GM19099 (cell line): ENCODE measurements at regions not wholly inside any gene's neighbourhood (a gene's known extent, or its start where the extent isn't known, plus 50 kb on each side); places are given as distances from the start of the nearest gene placed in this dataset.

Experiments
- POLR2A ChIP-seq: IDR thresholded peaks from 3 replicates; pipeline ENCODE4 v1.6.1; 2011; ENCODE audit warnings: low read depth; ENCODE audit not compliant: insufficient read length; ENCODE audit errors: extremely low read depth

- no peak for TF ChIP-seq POLR2A
Observed at GRCh38 chr6:43933148-43933885, 163.3 kb downstream of the VEGFA start.

DNA sequence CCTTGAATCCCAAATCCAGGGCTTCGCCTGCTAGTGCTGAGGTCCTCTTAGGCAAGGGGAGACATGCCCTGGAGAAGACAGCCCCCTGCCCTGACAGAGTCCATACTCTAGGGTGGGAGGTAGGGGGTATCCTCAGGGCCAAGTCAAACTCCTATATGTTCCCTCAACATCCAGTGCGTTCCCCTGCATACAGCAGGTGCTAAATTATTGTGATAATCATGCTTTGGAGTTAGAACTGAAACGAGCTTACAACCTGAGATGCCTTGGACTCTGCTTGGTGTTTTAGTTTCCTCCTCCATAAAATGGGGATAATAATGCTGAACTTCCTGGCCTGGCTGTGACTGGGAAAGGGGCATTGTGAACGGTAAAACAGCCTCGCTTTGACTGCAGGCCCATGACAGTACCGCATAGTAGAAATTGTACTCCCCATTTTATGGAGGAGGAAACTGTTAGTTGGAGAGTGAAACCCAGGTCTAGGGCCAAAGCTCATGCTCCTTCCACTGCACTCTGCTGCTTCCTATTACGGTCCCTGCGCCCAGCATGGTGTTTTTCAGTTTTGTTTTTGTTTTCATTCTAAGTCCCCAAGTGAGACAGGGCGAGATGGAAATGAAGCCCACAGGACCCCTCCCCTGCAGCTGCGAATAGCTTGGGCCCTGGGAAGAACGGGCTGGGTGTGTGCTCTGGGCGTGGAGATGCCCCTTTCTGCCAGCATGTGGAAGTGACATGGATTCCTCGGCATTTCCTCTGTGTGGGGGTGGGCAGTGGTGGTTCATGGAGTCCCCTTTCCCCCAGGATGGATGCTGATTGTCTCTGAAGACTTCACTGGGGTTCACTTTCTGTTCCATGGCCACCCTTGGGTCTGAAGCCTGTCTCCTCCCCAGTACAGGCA, 162.5 kb downstream of the VEGFA start:
- TF ChIP-seq POLR2A, result no peak

- no peak for TF ChIP-seq POLR2A
Observed at GRCh38 chr6:43931201-43931600, 161.2 kb downstream of the VEGFA start.

GRCh38 chr6:43930440-43931154, 160.6 kb downstream of the VEGFA start:
- no peak for TF ChIP-seq POLR2A

DNA sequence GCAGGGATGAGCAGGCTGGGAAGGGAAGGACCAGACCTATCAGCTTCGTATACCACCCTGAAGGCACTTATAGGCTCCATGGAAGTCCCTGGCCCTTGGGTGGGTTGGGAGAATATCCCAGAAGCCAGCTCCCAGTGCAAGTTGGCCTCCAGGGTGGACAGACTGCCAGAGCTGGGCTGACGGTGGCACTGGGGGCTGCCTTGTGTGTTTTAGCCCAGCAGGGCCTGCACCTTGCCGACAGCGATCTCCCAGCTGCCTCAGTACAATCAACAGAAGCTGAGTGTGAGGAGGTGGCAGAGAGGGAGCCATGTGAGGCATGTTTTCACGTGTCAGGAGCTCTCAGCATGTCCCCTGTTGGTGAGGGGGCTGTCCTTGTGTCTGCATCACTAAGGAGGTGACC, 159.5 kb downstream of the VEGFA start:
- TF ChIP-seq POLR2A, result no peak

DNA sequence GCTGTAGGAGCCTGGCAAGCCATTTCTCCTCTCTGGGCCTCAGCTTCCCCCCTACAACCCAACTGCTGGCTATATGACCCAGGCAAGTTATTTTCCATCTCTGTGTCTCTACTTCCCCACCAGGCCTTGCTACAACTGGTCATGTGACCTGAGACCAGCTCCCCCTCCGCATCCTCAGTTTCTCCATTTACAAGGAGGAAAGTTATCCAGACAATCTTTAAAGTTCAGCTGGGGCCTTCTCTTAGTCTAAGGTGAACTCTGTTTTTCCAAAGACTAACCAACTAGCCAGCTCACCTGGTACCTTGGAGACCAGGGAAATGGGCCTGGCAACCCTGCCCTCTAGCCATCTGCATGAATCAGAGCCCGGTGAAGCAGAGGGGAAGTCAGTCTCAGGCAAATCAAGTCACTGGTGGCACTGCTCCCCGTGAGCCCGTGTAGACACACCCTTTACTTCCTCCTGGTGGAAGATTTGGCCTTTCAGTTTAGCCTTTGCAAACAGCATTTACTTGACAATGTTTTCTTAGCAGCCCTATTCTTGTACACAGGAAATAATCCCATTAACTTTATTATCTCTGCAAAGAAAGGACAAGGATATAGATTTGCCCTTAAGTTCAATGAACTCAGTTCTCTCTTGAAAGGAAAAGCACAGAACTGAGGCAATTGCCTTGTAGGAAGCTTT, 157.7 kb downstream of the VEGFA start:
- no peak for TF ChIP-seq POLR2A

DNA sequence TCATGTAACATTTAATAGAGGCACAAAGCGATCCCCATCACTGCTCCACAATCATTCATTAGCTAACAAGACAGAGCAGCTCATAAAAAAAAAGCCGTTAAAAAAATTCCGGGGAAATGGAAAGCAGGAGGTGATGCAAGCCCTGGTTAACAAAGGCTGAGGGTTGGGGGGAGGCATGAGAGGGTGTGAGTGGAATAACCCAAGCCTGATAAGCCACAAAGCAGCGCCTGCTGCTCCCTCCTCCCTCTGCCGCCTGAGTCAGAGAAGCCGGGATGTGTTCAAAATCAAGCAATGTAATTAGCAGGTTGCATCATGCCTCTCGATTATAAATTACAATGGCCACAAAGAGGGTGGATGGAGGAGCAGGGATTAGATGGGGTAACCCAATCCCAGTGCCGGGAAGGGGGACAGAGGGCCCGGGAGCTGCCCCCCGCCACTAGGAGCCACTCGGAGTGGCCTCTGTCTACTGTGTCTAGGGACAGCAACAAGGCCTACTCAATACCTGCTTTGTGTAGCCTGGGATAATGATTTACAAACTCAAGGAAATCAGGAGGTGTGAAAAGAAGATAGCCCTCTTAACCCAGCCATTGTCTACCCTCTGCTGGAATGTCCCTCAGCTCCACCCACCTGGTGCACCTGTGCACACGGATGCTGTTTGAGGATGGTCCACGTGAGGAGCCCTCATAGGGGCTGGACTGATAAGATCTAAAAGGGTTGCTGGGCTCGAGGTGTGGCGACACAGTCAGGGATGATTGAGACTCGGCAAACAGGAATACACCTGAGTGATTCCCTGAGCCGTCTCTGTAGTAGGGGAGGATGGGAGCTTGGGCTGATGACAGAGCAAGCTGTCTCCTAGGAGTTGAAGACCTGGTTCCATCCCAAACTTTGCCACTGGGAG, 156.9 kb downstream of the VEGFA start:
- no peak for TF ChIP-seq POLR2A

- no peak for TF ChIP-seq POLR2A
Observed at GRCh38 chr6:43924222-43924702, 154.3 kb downstream of the VEGFA start.

GRCh38 chr6:43923376-43924221, 153.6 kb downstream of the VEGFA start:
- no peak for TF ChIP-seq POLR2A

- no peak for TF ChIP-seq POLR2A
Observed at GRCh38 chr6:43922426-43923375, 152.7 kb downstream of the VEGFA start.

- no peak for TF ChIP-seq POLR2A
Observed at GRCh38 chr6:43921548-43922425, 151.8 kb downstream of the VEGFA start.
